ENCODE measurements at regions not wholly inside any gene's neighbourhood (a gene's known extent, or its start where the extent isn't known, plus 50 kb on each side); places are given as distances from the start of the nearest gene placed in this dataset.
"Not testable (repeated sequence)": the region's sequence is repeated elsewhere in the genome, so short reads cannot be mapped to it uniquely, and the experiment has no call there.

DNA sequence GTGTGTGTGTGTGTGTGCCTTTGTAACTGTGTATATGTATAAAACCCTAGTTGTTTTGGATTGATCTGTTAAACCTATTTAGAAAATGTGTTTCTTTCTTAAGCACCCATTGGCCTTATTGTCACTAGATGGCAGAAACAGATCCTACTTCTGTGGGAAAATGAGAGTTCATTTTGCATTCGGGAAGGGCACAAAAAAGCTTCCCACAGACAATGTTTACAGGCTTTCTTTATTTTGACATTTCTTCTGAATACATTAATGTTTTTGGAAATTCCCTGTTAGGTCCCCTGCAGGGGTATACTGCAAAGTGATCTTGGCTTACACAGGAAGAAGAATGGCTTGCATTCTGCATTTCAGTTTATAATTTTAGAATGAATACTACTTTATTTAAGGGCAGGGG lies 481.8 kb upstream of the ARRDC3 start:
- DNase-seq, result no peak

DNA sequence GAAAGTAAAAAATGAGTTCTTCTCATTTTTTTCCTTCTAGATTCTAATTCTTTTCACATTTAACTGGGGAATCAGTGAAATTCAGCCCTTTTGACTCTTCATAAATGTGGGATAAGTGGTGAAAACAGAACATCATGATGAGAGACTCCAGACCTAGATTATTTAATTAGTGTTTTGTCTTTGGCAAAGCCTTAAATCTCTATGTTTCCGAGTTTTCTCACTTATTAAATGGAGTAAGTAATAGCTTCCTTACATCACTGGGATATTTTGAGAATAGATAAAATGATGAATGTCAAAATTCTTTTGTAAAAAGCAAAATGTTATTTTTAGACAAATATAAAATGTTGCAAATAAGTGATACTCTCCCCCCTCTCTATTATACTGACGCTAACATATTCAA lies 468.6 kb upstream of the ARRDC3 start:
- DNase-seq, result no peak

DNA sequence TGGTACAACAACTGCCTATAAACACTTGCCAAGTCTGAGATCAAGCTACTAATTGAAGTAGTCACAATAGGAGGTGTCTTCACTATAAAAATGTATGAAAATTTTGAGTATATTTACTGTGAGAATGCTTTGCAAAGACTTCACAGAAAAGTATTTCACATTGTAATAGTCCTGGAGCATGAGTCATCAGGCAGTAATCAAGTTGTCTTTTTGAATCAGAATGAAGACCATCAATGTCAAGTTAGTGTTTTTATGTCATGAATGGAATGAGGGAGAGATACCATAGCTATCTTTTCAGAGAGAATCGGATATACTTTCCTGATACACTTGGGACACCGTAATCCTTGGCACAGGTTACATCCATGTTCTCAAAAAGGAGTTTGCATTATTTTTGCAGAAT lies 466.9 kb upstream of the ARRDC3 start:
- DNase-seq, result no peak

DNA sequence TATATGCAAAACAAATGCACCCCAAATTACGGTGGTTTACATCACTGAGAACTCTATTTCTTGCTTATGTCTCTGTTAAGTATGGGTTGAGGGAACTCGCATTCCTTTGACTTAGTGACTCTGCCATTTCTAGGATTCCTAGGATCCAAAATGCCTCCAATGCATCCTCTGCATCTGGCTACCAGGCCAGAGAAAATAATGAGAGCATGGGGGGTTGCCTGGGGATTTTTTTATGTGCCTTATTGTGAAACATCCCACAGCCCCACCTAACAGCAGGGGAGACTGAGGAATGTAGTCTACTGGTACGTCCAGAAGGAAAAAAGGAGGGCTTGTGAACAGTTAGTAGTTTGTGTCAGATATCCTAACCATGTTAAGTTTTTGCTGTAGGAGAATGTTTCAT lies 466.0 kb upstream of the ARRDC3 start:
- DNase-seq, result no peak

DNA sequence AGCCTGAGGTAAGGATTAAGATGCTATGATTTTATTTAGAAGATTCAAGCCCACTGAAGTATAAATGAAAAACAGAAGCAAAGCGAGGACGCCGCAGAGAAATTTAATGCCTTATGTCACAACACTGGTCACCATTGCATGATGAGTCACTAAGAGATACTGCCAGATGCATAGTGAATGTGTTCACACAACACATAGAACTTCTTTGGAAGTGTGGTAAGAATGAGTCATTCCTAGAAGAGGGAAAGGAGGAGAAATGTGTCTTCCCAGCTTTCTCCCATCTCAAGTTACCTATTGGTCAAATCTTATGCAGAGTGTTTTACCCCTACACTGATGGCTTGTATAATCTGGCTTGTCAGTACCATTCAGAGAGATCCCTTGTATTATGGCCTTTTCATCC lies 465.3 kb upstream of the ARRDC3 start:
- DNase-seq, result no peak

DNA sequence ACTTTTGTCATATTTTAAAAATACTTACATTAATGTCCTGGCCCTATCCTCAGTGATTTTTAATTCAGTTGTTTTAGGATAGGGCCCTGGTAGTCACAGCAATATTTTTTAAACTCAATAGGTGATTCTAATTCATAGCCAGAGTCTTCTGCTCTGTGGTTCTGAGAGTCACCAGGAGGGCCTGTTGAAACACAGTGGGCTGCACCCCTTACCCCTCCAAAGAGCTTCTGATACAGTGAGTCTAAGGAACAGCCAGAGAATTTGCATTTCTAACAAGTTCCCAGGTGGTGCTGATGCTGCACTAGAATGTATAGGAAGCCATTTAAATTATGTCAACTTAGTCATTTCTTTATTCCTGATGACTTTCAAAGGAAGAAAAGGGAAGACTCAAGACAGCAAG lies 458.3 kb upstream of the ARRDC3 start:
- DNase-seq, result no peak

DNA sequence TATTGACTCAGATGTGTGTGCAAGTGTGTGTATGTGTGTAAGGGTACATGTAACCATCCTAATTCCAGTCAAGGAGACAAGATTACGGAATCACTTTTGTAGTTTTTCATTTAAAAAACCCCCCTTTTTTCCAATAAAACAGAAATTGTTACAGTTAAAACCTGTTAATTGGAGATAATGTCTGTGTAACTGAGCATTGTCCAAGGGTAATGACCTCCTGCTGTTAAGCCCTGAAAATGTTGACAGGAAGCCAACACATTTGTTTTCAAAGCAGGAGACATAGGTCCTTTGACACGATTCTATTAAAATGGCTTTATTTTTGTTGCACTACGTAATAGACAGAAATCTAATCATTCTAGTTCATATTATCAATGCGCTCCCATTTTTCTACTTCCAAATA lies 457.3 kb upstream of the ARRDC3 start:
- DNase-seq, result no peak

DNA sequence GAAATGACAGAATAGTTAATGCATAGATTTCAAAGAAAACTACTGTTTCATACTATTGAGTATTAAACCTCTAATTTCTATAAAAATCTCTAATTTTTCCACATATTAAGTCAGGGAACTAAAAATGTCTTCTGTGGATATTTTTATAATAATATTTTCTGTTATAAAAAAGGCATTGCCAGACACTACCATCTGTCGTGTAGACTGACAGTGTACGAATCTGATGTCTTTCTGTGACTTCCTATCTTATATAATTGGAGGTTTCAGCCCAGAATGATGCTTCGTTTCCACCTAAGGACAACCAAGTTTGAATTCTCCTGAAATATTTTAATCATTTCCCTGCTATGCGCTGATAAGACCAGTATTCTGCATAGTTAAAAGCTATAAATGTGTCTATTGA lies 456.6 kb upstream of the ARRDC3 start:
- no peak for DNase-seq

DNA sequence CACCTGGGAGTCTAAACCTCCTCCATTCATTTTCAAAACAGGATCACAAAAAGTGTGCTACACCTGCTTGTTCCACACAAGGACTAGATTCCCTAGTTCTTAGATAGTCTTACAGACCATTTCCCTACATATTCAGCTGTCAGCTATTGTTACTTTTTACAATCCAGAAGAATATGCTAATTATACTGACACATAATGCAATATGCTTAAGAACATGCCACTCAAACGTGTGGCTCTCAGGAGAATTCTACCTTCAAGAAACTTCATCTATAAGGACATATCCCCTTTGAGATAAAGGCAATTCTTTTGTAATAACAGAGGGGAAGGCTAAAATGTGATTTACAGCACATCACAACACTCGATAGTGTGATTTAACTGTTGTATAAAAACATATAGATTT lies 456.1 kb upstream of the ARRDC3 start:
- DNase-seq, result no peak

DNA sequence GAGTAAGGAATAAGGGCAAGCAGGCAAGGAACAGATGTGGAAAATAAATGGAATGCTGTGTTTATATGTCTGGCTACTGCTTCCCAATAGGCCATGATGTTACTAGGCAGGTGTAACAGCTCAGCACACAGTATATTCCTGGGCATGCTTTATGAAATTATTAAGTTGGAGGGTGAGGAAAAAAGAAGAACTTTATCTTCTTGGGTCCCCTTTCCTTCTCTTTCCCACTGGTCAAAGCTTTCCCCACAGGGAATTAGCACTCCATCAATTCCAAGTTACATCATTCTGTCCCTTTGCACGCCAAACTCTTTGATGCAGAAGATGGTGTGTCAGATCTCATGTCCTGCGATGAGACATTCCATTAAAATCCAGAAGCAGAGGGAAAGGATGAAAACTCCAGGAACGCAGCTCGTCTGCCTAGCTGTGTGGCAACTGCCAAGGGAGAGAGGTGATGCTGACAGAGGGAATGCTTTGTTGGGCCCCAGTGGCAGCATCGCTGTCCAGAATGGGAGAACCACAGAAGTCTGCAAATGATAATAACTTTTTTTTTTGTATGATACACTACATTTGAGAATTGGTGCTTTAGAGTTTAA lies 447.3 kb upstream of the ARRDC3 start:
- DNase-seq, result no peak

DNA sequence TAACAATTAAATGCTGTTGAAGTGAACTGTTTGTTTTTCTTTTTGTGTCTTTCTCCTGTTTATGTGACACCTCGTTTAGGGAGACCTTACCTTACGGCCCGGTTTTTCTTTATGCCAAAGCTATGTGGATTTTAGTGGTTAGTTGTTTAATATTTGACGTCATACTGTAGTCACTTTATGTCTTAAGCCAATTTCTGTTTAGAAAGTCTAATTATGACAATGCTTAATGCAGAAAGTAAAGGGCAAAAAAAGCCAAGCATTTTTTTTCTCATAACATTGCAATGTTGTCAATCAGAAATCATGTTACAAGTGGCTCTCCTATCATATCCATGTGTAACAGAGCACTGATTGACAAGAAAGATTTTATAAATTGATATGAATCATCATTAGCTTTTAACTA lies 442.5 kb upstream of the ARRDC3 start:
- no peak for DNase-seq

DNA sequence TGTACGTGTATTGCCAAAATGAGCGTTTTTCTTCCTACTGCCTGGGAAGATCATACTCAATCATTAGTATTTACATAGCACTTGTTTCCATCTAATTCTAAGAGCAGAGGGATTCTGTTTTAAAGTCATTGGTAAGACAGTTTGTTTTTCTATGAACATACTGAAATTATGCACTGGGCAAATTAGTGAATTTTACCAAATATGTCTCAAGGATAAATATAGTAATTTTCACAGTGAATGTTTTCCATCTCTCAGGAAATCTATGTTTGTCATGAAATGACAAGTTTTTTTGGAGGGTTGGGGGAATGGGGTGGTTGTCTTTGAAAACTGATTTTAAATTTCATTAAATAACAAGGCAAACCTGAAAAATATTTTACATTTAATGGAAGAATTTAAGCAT lies 441.3 kb upstream of the ARRDC3 start:
- DNase-seq, result no peak

DNA sequence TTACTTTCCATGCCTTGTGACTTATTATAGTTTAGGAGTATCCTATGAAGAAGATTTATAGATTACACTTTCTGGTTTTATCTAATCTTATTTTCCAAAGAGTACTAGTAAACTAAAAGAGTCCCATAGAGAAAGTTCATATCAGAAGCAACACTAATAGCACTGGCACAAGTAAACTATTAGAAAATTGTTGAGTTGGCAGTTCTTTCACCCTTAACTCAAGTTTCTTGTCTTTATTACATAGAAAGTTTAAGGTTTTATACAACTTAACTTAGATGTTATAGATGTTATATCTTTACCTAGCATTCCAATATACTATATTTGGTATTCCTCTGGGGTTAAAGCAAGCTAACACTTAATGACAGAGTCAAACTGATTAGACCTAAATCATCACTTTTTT lies 437.8 kb upstream of the ARRDC3 start:
- DNase-seq, result no peak

DNA sequence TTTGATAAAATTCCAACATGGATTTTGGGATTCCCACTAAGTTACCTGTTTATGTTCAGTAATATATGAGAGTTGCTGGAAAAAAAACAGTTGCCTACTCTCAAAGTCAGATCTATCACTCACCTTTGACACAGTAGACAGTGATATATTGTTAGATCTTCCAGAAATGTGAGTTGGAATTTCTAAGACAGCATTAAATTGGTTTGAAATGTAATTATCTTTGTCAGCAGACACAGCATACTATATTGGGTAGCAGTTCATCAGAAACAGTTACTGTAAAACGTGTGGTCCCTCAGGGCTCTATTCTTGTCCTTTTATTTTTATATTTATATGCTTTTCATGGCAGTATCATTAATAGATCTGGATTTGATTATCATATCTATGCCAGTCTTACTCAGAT lies 433.6 kb upstream of the ARRDC3 start:
- no peak for DNase-seq

DNA sequence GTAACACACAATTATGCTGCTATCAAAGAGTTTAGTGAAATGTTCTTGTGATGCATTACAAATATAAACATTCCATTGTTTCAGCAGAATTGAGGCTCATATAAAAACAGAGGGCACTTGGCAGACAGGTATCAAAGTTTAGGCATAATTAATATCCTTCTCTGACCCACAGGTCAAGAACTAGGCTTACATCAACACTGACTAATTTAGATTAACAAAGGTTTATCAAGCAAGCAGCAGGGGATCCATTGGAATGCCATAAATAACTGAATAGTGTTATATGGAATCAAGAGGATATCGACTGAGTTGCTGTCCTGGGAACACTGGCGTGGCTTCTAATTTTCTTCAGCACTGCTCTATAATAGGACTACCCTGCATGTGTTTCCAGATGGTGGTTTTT lies 414.5 kb upstream of the ARRDC3 start:
- DNase-seq, result no peak

DNA sequence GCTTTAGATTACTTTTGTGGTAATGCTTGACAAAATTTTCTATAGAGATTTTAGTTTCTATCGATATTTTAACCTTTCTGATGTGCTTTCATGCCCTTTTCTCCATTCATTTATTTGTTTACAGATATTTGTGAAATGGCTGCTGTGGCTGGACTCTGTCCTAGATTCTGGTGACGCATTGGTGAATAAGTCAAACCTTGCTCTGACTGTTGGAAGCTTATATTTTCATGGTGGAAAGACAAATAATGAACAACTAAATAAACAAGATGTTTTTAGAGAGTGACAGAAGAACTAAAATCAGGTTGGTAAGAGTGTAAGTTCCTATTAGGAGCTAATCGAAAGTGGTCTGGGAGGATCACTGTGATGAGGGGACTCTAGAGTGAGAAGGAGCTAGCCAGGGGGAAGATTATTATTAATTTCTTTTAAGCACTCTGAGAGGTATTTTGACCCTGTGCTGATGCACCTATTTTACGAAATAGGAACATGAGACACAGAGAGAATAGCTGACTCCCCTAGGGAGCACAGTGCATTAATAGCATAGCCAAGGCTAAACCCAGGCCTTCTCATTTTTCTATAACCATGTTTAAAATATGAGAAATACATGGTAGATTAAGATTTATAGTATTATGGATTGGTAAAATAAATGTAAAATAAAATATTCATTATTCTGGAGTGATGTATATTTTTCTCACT lies 411.9 kb upstream of the ARRDC3 start:
- no peak for DNase-seq

DNA sequence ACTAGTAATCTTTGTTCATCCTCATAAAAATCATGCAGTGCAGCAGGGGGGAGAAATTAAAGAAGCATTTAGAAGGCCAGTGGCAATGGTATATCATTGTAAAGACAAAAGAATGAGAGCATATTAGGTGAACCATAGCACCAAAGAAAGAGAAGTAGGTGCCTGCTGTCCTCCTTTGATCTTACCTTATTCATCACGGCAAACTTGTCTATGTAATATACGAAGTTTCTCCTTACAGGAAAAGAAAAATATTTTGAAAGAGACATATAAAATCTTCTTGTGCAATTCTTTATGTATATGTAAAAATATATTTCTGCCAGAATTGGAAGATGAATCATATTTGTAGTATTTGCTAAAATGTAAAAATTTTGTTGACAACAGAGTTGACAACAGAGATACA lies 411.3 kb upstream of the ARRDC3 start:
- DNase-seq, result no peak

DNA sequence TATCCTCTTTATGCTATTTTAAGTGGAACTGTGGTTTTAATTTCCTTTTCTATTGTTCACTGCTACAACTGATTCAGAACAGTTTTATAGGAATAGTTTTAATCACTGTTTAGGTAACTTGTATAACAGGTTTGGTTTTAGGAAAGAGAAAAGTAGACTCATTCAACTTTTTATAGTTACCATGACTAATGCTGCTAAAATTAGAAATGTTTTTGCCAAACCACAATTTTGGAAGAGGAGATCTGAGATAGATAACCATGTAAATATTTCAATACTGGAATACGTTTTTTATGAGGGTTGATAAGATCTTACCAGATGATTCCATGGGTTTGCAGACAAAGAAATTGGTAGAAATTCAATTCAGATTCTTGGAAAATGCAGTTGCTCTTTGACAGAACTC lies 404.6 kb upstream of the ARRDC3 start:
- no peak for DNase-seq

DNA sequence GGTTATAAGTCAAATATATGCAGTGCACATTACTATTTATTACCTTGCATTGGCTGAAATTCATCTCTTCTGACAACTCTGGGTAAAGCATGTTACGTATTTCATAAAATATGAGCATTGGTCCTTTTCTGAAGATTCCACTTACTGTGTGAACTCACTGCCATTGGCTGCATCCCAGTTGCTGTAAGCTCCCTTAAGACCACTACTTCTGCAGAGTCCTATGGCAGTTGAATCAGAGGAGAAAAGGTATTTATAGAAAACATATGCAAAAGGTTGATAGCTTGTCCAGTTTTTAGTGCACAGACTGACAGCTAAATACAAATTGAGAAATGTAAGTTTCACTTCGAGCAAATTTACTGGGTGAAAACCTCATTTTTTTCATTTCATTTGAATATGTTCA lies 394.6 kb upstream of the ARRDC3 start:
- DNase-seq, result no peak

DNA sequence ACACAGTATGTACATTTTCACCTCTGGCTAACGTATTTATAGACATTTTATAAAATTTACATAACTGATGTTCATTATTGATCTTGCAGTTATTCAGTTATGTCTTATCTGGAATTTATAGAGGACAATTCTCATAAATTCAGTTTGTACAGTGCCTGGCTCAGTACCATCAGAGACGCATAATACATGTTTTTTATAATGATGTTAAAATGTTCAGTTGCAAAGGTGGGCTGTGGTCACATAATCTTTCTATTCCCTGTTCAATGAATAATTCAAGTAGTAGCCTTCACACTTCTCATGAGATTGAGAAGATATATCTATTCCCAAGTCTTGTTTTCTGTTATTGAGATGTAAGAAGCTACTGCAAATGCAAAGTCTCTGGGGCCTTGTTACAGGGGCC lies 393.1 kb upstream of the ARRDC3 start:
- DNase-seq, result no peak

DNA sequence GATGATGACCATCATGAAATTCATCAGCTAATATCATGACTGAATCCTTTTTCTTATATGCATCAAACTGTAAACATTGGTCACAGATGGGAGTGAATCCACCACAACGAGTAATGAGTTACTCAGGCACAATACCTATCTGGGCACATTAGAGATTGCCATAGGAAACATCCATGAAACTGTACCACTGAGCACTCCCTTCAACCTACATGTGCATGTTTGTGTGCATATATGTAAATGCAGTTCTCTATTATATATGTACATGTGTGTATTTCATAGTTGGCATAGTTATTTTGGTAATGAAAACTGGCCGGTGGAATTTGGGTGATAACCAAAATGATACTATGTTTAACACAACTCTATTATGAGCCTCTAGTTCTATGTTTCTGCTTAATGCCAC lies 387.3 kb upstream of the ARRDC3 start:
- DNase-seq, result no peak

DNA sequence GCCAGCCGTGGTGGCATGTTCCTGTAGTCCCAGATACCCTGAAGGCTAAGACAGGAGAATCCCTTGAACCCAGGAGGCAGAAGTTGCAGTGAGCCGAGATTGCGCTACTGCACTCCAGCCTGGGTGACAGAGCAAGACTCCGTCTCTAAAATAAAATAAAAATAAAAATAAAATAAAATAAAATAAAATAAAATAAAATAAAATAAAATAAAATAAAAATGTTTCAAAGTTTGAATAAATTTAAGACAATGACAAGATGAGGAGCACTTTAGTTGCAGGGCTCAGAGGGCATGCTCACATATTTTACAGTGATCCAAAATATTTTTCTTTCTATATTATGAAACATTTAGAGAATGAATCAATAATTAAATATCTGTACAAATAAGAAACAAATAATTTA lies 374.3 kb upstream of the ARRDC3 start:
- DNase-seq, result not testable (repeated sequence)

DNA sequence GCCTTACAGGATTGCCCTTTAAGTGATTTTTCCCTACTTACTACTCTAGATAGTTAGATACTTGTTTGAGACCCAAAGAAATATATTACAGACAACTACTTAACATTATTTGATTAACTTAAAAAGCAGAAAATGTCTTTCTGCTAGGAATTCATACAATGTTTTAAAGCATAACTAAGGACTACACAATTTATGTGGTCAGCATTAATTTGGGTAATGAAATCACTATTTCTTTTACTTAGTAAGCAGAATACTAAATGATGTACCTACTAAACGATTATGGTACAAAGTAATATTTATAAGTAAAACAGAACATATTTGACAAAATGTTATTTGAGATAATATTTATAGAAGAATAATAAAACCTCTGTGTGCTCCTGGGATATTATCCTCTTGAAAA lies 371.9 kb upstream of the ARRDC3 start:
- no peak for DNase-seq

DNA sequence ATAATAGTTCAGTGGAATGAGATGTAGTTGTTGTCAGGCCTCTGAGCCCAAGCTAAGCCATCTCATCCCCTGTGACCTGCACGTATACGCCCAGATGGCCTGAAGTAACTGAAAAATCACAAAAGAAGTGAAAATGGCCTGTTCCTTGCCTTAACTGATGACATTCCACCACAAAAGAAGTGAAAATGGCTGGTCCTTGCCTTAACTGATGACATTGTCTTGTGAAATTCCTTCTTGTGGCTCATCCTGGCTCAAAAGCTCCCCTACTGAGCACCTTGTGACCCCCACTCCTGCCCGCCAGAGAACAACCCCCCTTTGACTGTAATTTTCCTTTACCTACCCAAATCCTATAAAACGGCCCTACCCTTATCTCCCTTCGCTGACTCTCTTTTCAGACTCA lies 361.4 kb upstream of the ARRDC3 start:
- not testable (repeated sequence) for DNase-seq

DNA sequence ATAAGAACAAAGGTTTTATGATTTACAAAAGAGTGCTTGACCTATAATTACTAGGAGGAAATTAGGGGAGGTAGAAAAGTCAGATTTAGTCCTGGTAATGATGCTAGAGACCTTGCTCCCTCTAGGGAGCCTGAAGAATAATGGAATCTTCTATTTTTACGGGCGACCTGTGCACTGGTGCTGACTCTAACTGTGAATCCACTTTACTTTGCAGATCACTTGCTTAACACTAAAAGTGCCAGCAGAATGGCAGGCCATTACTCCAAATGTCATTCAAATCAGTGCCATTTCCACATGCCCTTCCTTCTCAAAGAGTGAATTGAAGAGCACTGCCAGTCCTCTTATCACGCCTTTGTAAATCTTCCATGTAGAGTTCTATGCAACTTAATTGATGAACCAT lies 359.4 kb upstream of the ARRDC3 start:
- no peak for DNase-seq

All from SHP77 treated with DMSO at 0.1 percent for 48 hours (cell line).